ENCODE measurements at regions not wholly inside any gene's neighbourhood (a gene's known extent, or its start where the extent isn't known, plus 50 kb on each side); places are given as distances from the start of the nearest gene placed in this dataset.
"Not testable (repeated sequence)": the region's sequence is repeated elsewhere in the genome, so short reads cannot be mapped to it uniquely, and the experiment has no call there.

DNA sequence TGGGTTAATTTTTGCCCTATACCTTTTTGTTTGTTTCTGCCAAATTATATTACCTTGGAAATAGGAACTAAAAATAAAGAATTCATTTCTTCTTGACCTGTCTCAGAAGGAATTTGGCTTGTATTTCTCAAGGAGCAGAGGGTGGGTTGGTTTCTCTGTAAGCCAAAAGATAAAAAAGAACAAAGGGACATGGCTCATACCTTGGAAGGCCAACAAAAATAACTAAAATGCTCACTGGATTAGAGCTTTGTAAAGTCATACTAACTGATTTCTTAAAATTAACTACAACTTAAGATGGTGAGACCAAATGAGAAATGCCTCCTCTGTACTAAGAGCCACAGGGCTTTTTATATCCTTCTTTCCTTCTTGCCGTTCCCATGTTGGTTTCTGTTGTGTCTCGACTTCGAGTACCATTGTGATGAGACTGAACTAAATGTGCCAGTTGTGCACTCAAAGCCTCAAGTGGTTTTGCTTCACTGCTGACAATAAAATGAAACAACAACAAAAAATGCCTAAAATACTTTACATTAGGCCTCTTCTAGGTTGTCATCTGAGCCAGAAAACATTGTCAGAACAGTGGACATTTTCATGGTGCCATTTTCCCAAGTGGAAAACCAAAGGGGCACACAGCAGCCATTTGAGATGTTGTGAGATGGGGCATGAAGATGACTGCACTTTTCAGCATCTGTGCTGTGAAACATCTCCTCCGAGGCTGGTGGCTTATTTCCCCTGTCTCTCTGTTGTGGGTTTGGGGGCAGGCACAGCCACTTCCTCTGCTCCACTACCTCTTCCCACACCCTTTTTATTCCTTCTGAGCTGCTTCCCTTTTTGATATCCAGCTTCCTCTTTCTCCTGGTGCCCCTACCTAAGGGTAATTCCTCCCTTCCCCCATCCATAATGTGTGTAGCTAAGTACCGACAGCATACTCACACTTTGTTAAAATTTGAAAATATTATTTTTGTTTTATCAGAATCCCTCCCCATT is 51.8 kb upstream of the AGR3 start:
- no peak for DNase-seq (ENCODE audit: low read depth)

DNA sequence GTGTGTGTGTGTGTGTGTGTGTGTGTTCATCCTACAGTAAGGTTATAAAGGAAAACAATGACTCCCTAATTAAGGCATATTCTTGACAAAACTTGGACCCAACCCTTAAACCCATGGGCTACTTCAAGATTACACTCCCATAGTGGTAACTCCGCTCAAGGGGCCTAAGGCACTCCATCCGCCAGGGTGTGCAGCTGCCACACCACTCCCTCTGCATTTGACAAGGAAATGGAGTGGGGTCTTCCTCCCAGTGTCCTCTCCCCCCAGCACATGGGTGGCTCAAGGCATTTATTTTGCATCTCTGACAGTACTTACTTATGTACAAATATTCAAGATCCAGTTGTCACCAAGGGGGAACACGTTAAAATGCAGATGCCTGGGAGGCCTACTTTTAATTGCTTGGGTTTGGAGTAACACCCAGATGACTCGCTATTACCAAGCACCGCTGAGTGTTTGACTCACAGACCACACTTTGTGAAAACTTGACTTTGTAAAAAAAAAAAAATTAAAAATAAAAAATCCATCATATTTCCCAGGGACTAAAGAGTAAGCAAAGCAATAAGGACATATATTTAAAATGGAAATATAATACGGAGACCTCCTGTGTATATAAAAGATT is 53.0 kb upstream of the AGR3 start:
- DNase-seq (ENCODE audit: low read depth): no peak

DNA sequence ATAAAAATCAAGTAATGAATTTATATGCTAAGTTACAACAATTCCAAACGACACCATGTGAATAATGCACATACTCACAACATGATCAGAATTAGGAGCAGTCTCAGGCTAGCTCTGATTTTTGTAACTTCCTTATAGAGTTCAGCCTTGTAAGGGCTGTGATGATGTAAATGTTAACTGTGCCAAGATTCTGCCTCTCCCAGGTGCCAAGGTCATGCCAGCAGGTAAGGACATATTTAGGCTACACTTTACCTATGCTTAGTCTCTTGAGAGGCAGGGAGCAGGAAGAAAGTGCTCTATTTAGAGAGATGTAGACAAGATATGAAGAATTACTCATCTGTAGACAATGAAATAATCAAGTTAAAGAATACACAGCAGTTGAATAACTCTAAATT is 53.6 kb upstream of the AGR3 start:
- DNase-seq (ENCODE audit: low read depth): no peak

DNA sequence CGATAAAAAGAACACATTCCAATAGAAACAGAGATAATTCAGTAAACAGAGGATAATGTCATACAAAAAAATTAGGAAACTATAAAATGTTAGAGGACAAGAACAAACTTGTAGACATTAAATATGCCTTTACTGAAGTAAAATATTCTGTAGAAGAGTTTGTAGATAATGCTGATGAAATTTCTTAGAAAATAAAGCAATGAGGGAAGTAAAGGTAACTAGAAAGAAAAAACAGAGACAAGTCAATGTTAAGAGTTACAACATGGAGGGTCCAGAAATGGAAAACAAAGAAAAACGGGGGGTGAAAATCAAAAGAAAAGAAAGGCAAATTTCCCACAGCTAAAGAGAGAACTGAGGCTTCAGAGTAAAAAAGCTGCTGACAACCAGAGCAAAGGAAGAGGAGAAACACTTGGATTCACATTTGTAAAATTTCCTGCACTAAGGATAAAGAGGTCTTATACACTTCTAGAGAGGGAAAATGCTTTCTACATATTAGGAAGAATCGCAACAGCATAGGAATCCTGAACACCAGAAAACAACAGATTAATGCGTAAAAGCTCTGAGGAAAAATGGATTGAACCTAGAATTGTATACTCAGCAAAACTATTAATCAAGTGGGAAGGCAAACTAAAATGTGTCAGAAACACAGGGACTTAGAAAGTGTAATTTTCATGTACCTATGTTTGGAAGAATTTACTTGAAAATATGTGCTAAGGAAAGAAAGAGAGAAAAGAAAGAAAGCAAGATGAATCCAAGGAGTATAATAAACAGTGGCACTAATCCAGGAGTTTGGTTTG is 55.0 kb upstream of the AGR3 start:
- DNase-seq (ENCODE audit: low read depth): no peak

DNA sequence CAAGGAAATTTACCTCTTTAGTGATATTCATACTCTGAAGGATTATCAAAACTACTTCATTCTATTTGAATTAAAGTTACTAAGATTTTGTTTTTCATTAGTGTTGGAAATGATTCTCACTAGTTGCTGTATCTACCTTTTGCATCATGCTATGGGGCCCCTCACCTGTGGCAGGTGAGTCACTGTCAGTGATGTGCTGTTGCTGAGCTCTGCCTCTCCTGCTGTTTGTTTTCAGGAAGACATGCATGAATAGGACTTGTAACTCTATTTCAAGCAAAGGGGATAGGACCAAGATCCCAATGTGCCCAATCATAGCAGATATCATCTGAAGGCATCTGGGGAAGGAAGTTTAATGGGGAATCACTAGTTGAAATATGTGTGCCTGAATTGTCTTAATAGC is 57.4 kb upstream of the AGR3 start:
- no peak for DNase-seq (ENCODE audit: low read depth)

DNA sequence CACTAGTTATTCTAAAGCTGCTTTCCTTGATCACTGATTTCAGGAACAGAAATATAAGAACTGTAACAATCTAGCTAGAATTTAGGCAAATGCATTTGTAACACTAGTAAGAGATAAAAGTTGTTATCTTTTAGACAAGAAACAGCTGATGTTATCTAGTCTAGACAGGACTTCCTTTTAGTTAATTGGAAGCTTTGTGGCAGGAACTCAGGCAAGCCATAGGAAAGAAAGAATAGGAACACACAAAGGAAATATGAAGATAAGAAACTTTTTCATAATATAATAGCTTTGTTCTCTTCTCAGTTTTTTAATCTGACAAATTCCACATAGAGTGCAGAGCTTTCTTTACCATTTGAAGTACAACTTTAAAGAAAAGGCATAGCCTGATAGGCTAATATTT is 59.0 kb upstream of the AGR3 start:
- no peak for DNase-seq (ENCODE audit: low read depth)

DNA sequence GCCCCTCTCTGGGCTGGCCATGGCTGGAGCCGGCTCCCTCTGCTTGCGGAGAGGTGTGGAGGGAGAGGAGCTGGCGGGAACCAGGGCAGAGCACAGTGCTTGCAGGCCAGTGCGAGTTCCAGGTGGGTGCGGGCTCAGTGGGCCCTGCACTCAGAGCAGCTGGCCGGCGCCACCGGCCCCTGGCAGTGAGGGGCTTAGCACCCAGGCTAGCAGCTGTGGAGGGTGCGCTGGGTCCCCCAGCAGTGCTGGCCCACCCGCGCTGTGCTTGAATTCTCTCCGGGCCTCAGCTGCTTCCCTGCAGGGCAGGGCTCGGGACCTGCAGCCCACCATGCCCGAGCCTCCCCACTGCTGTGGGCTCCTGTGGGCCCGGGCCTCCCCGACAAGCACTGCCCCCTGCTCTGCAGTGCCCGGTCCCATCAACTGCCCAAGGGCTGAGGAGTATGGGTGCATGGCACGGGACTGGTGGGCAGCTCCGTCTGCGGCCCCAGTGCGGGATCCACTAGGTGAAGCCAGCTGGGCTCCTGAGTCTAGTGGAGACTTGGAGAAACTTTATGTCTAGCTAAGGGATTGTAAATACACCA is 61.2 kb upstream of the AGR3 start:
- no peak for DNase-seq (ENCODE audit: low read depth)

DNA sequence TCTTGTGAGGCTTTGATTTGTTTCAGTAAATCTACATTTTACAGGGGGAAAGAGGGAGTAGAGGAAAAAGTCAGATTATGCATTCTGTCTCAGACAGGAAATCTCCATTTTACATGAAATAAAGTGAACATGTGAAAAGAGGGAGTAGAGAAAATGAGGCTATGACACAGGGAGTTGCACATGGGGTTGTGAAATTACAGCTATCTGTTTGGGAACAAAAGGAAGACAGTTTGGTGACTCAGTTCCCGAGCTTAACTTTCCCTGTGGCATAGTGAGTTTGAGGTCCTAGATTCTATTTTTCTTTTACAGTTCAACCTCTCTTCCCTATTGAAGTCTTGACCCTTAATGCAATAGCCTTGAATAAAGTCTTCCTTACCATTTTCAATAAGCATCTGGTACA is 63.2 kb upstream of the AGR3 start:
- no peak for DNase-seq (ENCODE audit: low read depth)

DNA sequence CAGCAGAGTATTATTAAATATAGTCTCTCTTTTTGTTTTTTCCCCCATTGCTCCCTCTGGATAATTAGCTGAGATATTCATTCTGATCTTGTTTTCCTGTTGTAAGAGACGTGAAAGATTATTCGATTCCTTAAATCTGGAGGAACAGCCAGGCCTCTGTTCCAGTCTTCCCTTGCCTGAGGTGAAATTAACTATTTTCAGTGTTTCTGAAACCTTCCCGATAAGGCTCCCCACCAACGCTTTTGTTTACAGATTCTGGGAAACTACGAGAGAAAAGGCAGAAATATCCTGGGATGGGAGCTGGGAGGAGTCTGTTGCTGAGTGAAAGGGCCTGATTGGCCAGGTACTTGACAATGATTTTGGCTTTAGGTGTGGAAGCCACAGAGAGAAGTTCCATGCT is 63.6 kb upstream of the AGR3 start:
- no peak for DNase-seq (ENCODE audit: low read depth)

DNA sequence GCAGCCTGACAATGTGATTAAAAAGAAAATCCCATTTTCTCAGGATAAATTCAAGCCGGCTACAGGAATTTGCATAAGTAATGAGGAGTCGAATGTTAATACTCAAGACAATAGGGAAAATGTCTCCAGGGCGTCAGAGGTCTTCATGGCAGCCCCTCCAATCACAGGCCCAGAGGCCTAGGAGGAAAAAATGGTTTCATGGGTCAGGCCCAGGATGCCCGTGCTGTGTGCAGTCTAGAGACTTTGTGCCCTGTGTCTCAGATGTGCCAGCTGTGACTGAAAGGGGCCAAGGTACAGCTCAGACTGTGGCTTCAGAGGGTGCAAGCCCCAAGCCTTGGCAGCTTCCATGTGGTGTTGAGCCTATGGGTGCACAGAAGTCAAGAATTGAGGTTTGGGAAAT is 66.3 kb upstream of the AGR3 start:
- not testable (repeated sequence) for DNase-seq (ENCODE audit: low read depth)

DNA sequence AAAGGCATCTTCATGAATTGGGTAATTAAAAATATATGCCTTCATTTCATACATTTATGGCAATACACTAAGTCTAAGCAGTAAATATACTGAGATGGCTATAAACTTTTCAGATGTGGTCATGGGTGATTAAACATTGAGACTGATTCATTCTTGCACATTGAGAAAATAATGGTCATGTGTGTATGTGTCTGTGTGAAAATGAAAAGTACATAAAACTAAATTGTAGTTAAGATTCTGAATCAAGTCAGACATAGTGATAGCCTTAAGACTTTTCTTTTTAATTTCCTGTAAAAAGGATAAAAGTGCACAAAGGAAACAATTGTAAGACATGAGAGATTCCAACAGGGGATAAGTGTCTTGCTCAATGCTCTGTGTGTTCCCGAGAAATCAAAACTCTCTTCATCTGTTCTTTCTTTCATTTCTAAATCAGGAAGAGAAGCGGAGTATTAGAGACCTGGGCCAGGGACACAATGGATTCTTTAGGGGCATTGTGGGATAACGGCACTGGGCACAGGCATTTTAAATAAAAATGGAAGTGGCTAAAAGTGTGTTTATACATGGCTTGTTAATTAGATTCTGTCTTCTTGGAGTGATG is 69.8 kb upstream of the AGR3 start:
- no peak for DNase-seq (ENCODE audit: low read depth)

DNA sequence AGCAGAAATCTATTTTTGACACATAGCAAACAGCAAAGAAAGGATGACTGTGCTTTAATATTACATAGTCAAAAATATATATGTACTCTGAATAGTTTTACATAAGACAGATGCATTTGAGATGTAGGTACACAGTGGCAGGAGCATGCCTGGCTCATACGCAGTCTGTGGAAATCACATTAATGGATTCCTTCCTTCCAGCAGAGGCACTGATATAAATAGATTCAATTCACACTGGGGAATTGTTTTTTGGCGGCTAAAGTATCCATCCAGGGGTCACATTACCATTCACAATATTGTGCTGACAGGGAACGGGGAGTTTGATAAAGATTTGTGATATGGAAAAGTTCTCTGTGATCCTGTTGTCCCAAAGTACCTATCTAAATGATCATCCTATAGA is 72.5 kb upstream of the AGR3 start:
- DNase-seq (ENCODE audit: low read depth): no peak

DNA sequence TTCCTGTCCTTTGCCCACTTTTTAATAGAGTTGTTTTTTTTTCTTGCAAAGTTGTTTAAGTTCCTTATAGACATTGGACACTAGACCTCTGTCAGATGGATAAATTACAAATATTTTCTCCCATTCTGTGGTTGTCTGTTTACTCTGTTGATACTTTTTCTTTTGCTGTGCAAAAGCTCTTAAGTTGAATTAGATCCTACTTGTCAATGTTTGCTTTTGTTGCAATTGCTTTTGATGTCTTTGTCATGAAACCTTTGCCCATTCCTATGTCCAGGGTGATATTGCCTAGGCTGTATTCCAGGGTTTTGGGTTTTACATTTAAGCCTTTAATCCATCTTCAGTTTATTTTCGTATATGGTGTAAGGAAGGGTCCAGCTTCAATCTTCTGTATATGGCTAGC is 76.9 kb upstream of the AGR3 start:
- no peak for DNase-seq (ENCODE audit: low read depth)

DNA sequence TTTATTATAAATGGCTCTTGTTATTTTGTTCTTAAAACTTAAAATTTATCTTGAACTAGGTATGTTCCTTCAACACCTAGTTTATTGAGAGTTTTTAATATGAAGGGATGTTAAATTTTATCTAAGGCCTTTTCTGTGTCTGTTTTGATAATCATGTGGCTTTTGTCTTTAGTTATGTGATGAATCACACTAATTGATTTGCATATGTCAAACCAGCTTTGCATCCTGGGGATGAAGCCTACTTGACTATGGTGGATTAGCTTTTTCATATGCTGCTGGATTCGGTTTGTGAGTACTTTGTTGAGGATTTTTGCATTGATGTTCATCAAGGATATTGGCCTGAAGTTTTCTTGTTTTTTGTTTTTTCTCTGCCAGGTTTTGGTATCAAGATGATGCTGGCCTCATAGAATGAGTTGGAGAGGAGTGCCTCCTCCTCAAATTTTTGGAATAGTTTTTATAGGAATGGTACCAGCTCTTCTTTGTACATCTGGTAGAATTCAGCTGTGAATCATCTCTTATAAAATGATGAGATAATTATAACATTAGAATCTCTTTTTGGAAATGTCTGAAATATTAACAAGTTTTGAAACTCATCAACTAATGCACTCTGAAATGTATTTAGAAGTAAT is 78.7 kb upstream of the AGR3 start:
- no peak for DNase-seq (ENCODE audit: low read depth)

DNA sequence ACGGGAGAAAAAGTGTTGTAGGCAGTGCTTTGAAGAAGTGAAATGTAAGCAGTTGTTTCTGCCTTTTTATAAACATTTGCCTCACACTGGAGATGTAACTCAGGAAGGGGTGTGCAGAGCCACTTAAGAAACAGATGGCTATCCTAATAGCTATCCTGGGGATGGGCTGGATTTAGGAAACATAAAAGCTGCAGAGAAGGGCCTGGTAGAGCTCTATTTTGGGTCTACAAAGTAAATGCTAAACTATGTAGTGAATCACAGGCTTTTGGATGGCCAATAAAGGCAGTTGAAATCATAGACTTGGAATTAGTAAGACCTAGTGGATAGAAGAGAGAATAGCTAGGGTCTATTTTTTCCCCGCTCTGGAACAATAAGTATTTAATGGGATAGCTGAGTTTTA is 79.9 kb upstream of the AGR3 start:
- no peak for DNase-seq (ENCODE audit: low read depth)

DNA sequence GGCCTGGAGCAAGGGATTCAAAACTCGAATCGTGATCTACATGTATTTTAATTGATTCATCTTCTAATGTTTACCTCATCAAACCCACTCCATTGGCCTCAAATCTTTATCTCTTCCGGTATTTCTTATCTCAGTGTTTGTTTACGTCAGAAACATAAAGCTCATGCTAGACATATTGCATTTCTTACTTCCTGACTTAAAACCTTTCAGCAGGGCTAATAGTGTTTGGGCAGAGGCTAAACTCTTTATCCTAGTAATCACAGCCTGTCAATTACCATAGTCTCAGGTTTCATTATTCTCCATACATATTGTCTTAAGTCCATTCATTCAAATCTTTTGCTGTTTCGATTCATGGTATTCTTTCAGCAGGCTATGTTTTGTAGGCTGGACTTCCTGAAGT is 81.3 kb upstream of the AGR3 start:
- DNase-seq (ENCODE audit: low read depth): no peak

DNA sequence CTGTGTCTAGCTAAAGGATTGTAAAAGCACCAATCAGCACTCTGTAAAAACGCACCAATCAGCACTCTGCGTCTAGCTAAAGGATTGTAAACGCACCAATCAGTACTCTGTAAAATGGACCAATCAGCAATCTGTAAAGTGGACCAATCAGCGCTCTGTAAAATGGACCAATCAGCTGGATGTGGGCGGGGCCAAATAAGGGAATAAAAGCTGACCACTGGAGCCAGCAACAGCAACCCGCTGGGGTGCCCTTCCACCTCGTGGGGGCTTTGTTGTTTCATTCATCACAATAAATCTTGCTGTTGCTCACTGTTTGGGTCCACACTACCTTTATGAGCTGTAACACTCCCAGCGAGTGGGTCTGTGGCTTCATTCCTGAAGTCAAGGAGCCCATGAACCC is 83.9 kb upstream of the AGR3 start:
- not testable (repeated sequence) for DNase-seq (ENCODE audit: low read depth)

DNA sequence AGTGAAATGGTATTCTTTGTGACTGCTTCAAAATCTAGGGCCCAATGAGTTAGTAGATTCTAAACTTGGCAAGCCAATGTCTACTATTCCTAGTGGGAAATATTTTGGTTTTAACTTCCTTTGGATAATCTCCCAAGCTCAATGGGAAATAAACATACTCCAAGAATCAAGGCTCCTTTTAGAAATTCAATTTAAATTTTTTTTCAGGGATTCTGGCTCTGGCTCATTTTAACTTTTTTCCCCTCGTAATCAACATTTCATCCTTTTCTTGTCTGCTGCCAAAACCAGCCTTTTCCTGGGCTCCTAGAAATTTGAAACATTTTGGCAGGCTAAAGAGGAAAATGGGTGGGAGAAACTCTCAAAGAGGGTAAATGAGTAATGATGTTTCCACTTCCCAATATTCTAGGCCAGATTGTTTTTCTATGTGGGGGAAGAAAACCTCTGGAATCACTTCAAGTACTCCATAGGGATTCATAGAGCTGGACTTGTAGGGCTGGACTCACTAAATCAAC is 85.6 kb upstream of the AGR3 start:
- DNase-seq (ENCODE audit: low read depth): no peak

DNA sequence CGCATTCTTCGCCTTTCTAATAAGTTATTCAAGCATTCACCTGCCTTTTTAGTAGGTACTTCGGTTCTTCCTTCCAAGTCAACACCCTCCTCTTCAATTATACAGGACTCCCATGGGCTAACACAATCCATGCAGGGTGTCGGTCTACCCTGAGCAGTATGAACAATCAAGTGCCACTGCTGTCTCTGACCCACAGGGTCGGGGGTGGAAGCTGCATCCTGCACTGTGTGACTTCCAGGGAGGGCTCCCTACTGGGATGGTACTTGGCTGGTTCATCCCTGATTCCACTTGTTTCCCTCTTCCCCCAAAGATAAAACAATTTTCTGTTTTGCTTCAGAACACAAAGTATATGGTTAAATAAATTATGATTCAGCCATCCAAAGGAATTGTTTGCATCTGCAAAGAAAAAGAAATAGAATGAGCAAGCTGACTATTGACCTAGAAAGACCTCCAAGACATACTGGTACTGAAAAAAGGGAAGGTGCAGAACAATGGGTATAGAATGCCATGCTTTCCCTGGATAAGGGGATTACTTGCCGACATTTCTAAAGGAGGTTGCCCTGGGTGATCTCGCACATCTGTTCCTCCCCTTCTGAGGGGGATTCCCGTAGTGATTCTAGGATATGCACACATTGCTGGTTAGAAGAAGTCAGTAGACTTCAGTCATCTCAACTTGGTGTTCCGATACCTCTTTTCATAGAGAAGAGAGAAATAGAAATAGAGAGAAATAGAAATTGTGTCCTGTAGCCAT is 89.1 kb upstream of the AGR3 start:
- DNase-seq (ENCODE audit: low read depth): no peak

DNA sequence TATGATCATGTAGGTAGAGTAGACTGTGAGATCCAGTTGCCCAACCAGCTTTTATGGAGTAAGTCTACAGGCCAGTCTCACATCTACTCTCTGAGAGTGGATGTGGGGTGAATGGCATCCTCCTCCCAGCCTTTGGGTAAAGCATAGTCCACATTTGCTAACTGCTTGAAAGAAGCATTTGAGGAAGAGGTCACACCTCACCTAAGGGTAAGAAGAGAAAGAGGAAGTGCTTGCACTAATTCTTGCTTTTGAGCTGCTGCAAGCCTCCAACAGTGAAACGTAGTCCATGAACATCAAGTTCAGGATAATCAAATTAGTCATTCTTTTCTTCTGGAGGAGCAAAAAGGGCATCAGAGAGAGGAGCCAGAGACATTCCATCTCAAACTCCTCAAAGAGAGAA is 93.9 kb upstream of the AGR3 start:
- DNase-seq (ENCODE audit: low read depth): no peak

Data from activated T-helper 9 cell treated with anti-CD3 and anti-CD28 coated beads, Interleukin-2, amount 50 U/mL, for 16 hours (primary cell).